Hepatocyte (in vitro differentiated cells): ENCODE measurements at regions not wholly inside any gene's neighbourhood (a gene's known extent, or its start where the extent isn't known, plus 50 kb on each side); places are given as distances from the start of the nearest gene placed in this dataset.

Source experiments
- DNase-seq: peaks from one replicate; pipeline ENCODE4 v3.0.0-alpha.2; 2016; ENCODE audit warnings: low spot score
- H2AFZ ChIP-seq: fragments of 200-600 bp; sonication (generic); 2 replicates; pipeline ENCODE4 v1.6.0; 2016; ENCODE audit warnings: antibody characterized with exemption, mild to moderate bottlenecking
- H3K27ac ChIP-seq: fragments of 200-600 bp; sonication (generic); 2 replicates; pipeline ENCODE4 v1.5.1; 2016; ENCODE audit warnings: mild to moderate bottlenecking
- H3K27me3 ChIP-seq: fragments of 200-600 bp; sonication (generic); 2 replicates; pipeline ENCODE4 v1.6.1; 2016
- H3K36me3 ChIP-seq: fragments of 200-600 bp; sonication (generic); replicated peaks from 2 replicates; pipeline ENCODE4 v1.5.1; 2016; ENCODE audit warnings: low read depth; ENCODE audit not compliant: insufficient read depth
- H3K4me1 ChIP-seq: fragments of 200-600 bp; sonication (generic); 2 replicates; pipeline ENCODE4 v1.5.1; 2016; ENCODE audit warnings: mild to moderate bottlenecking, moderate library complexity; ENCODE audit not compliant: insufficient read depth
- H3K4me2 ChIP-seq: fragments of 200-600 bp; sonication (generic); 2 replicates; pipeline ENCODE4 v1.6.0; 2016
- H3K4me3 ChIP-seq: fragments of 200-600 bp; sonication (generic); 2 replicates; pipeline ENCODE4 v1.5.1; 2016; ENCODE audit warnings: mild to moderate bottlenecking
- H3K79me2 ChIP-seq: fragments of 200-600 bp; sonication (generic); 2 replicates; pipeline ENCODE4 v1.6.0; 2017; ENCODE audit warnings: mild to moderate bottlenecking
- H3K9me2 ChIP-seq: fragments of 200-600 bp; sonication (generic); replicated peaks from 2 replicates; pipeline ENCODE4 v1.6.0; 2017; ENCODE audit warnings: mild to moderate bottlenecking; ENCODE audit not compliant: insufficient read depth
- H3K9me3 ChIP-seq: fragments of 200-600 bp; sonication (generic); 2 replicates; pipeline ENCODE4 v1.5.1; 2016; ENCODE audit warnings: low read depth, mild to moderate bottlenecking
- H4K20me1 ChIP-seq: fragments of 200-600 bp; sonication (generic); 2 replicates; pipeline ENCODE4 v1.6.0; 2016; ENCODE audit warnings: mild to moderate bottlenecking; ENCODE audit not compliant: insufficient read depth, poor library complexity, severe bottlenecking
- EZH2 ChIP-seq: fragments of 200-600 bp; sonication (generic); IDR thresholded peaks from 2 replicates; pipeline ENCODE4 v1.6.1; 2016; ENCODE audit warnings: antibody characterized with exemption, mild to moderate bottlenecking, borderline replicate concordance
- EZH2phosphoT487 ChIP-seq: fragments of 200-600 bp; sonication (generic); IDR thresholded peaks from one replicate; pipeline ENCODE4 v1.6.1; 2018; ENCODE audit warnings: antibody characterized with exemption, mild to moderate bottlenecking, low read depth, moderate library complexity; ENCODE audit not compliant: unreplicated experiment, severe bottlenecking
- WGBS: methylation state at CpG from one replicate; pipeline ENCODE4 v1.1.6; 2016; ENCODE audit warnings: low lambda C conversion rate; ENCODE audit errors: missing lambda C conversion rate; 5-methylcytosine and 5-hydroxymethylcytosine counted together
- TF ChIP-seq, protein P1 (sequence below): fragments of 200-600 bp; sonication (generic); IDR thresholded peaks from 2 replicates; pipeline ENCODE4 v1.5.1; 2016; ENCODE audit warnings: antibody characterized with exemption, mild to moderate bottlenecking; ENCODE audit not compliant: poor library complexity

DNA sequence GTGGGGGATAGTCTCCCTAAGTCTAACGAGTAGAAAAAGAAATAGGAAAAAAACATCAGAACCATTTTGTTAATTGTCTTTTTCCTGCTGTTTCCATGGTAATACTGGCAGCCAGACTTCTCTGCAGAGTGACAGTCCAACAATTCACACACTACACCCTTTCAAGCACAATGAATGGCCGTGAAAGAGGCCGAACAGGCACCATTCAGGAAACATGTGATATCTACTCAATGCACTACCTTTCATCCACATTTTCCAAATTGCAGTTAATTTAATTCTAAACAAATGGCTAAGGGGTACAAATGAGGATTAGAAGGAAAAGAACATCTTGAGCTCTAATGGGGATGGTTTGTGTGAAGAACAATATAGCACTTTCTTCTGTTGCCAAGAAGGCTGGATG lies 358.5 kb upstream of the ANKRD30A start:
- H3K79me2 ChIP-seq: no peaks in the 10 kb centered on the region
- WGBS: 65% methylated on average over 3 of the region's 3 CpGs
- no peaks in the 10 kb centered on the region for H4K20me1 ChIP-seq
- H3K9me2 ChIP-seq: no peaks in the 10 kb centered on the region
- H3K27ac ChIP-seq: no peak overlapping the region
- no peaks in the 10 kb centered on the region for H3K27me3 ChIP-seq
- no peaks in the 10 kb centered on the region for H3K4me1 ChIP-seq
- no peak for DNase-seq
- no peaks in the 10 kb centered on the region for H3K36me3 ChIP-seq
- H3K9me3 ChIP-seq: no peaks in the 10 kb centered on the region
- H3K4me3 ChIP-seq: no peak overlapping the region
- TF ChIP-seq, protein P1, sequence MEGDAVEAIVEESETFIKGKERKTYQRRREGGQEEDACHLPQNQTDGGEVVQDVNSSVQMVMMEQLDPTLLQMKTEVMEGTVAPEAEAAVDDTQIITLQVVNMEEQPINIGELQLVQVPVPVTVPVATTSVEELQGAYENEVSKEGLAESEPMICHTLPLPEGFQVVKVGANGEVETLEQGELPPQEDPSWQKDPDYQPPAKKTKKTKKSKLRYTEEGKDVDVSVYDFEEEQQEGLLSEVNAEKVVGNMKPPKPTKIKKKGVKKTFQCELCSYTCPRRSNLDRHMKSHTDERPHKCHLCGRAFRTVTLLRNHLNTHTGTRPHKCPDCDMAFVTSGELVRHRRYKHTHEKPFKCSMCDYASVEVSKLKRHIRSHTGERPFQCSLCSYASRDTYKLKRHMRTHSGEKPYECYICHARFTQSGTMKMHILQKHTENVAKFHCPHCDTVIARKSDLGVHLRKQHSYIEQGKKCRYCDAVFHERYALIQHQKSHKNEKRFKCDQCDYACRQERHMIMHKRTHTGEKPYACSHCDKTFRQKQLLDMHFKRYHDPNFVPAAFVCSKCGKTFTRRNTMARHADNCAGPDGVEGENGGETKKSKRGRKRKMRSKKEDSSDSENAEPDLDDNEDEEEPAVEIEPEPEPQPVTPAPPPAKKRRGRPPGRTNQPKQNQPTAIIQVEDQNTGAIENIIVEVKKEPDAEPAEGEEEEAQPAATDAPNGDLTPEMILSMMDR: no peak
- TF ChIP-seq EZH2: no peak
- TF ChIP-seq EZH2phosphoT487: no peak
- H2AFZ ChIP-seq: no peak overlapping the region
- no peak overlapping the region for H3K4me2 ChIP-seq

DNA sequence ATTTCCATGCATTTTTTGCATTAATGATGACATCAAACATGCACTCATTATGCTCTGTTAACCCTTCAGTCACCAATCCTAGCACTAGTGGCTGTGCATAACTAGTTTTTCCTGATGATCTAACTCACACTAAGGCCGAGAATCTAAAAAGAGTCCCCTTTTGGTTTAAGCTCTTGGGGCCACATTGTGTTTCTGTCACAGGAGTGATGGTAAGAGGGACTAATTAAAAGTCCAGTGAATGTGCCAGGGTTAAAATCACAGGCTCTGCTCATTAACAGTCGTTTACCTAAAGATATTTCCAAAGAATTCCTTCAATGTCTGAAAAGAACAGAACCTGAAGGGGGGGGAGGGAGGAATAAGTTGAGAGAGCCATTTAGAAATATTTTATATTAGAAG lies 359.0 kb upstream of the ANKRD30A start:
- 77% methylated on average over 2 of the region's 2 CpGs for WGBS
- no peak for TF ChIP-seq EZH2phosphoT487
- TF ChIP-seq, protein P1: no peak
- TF ChIP-seq EZH2: no peak
- Histone ChIP-seq H3K9me3 (no peaks in the 10 kb centered on the region), H2AFZ (no peak overlapping the region), H3K9me2 (no peaks in the 10 kb centered on the region), H3K36me3 (no peaks in the 10 kb centered on the region), H3K79me2 (no peaks in the 10 kb centered on the region), H3K27ac (no peak overlapping the region), H4K20me1 (no peaks in the 10 kb centered on the region), H3K27me3 (no peaks in the 10 kb centered on the region), H3K4me1 (no peaks in the 10 kb centered on the region), H3K4me3 (no peak overlapping the region), H3K4me2 (no peak overlapping the region)
- no peak for DNase-seq

DNA sequence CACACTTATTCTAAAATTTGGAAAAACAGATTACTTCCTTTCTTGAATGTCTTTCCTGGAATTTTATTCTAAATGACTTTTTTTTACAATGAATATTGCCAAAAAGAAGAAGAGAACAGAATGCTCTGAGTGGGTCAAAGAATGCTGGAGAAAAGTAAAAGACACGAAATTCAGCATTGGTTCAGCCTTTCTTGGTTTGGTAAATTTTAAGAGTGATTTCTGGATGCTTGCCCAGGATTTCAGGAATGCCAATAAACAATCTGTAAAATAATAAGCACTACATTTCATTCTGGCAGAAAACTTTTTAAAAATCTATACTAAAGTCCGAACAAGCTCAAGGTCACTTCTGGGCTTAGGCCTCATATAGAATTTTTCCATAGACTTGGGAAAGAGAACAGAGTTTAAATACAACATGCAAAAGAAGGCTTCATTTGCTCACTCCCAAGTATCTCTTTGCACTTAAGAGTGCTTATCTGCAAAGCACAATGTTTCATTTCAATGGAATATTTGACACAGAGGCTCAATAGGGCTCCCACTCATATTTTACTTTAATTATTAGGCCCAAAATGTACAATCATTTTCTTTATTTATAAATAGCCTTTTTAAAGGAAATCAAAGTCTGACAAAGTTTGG lies 359.5 kb upstream of the ANKRD30A start:
- H3K79me2 ChIP-seq: no peaks in the 10 kb centered on the region
- no peaks in the 10 kb centered on the region for H3K36me3 ChIP-seq
- H3K4me2 ChIP-seq: no peak overlapping the region
- no peak overlapping the region for H2AFZ ChIP-seq
- H3K9me2 ChIP-seq: no peaks in the 10 kb centered on the region
- DNase-seq: no peak
- H3K27ac ChIP-seq: no peak overlapping the region
- no peaks in the 10 kb centered on the region for H3K4me1 ChIP-seq
- TF ChIP-seq, protein P1: no peak
- TF ChIP-seq EZH2: no peak
- H3K4me3 ChIP-seq: no peak overlapping the region
- H3K9me3 ChIP-seq: no peaks in the 10 kb centered on the region
- 69% methylated on average over 2 of the region's 2 CpGs for WGBS
- H4K20me1 ChIP-seq: no peaks in the 10 kb centered on the region
- no peaks in the 10 kb centered on the region for H3K27me3 ChIP-seq

DNA sequence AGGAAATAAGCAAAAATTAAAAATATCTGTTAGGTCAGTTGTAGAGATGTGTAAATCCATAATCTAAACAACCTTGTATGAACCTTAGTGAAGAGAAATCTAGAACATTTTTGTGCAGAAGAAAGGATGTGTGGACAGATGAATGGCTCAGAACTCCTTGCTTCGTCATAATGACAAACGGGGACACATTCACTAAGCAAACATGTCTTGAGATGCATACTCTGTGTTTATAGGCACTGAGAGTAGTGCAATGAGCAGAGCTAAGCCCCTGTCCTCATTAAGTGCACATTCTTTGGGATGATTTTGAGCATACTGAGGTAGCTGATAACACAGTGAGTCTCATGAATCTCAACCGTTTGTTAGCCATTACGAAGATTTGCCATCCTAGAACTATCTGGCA lies 360.6 kb upstream of the ANKRD30A start:
- no peak overlapping the region for H3K27ac ChIP-seq
- no peaks in the 10 kb centered on the region for H3K9me3 ChIP-seq
- H3K4me2 ChIP-seq: no peak overlapping the region
- no peaks in the 10 kb centered on the region for H3K36me3 ChIP-seq
- 80% methylated on average over 4 of the region's 4 CpGs for WGBS
- no peaks in the 10 kb centered on the region for H3K27me3 ChIP-seq
- no peaks in the 10 kb centered on the region for H4K20me1 ChIP-seq
- H3K79me2 ChIP-seq: no peaks in the 10 kb centered on the region
- DNase-seq: no peak
- no peak overlapping the region for H2AFZ ChIP-seq
- TF ChIP-seq EZH2phosphoT487 (no peak), EZH2 (no peak)
- TF ChIP-seq, protein P1: no peak
- H3K9me2 ChIP-seq: no peaks in the 10 kb centered on the region
- no peaks in the 10 kb centered on the region for H3K4me1 ChIP-seq
- no peak overlapping the region for H3K4me3 ChIP-seq
